Neural cell (in vitro differentiated cells): ENCODE measurements at regions not wholly inside any gene's neighbourhood (a gene's known extent, or its start where the extent isn't known, plus 50 kb on each side); places are given as distances from the start of the nearest gene placed in this dataset.

Experiments used
- H2AFZ ChIP-seq: fragments of 200-600, 300-800 bp; sonication (generic), shearing (Covaris generic); 2 replicates; pipeline ENCODE4 v1.6.0; 2014; ENCODE audit warnings: low read depth, mild to moderate bottlenecking, antibody characterized with exemption, low read length, moderate library complexity
- H3F3A ChIP-seq: fragments of 200-600 bp; shearing (Covaris generic); 2 replicates; pipeline ENCODE4 v1.6.1; 2016; ENCODE audit warnings: mild to moderate bottlenecking, moderate library complexity, mixed read lengths, antibody characterized with exemption, low read length; ENCODE audit not compliant: insufficient read depth, poor library complexity, severe bottlenecking
- H3K27ac ChIP-seq: fragments of 200-600, 300-800 bp; sonication (generic), shearing (Covaris generic); 2 replicates; pipeline ENCODE4 v1.5.1; 2014; ENCODE audit warnings: mild to moderate bottlenecking, low read length, moderate library complexity
- H3K27me3 ChIP-seq: fragments of 300-800, 200-600 bp; sonication (generic), shearing (Covaris generic); 2 replicates; pipeline ENCODE4 v1.6.0; 2014; ENCODE audit warnings: mild to moderate bottlenecking, low read depth, low read length, moderate library complexity; ENCODE audit not compliant: insufficient read depth
- H3K36me3 ChIP-seq: fragments of 300-800, 200-600 bp; sonication (generic), shearing (Covaris generic); 2 replicates; pipeline ENCODE4 v1.5.1; 2014; ENCODE audit warnings: mild to moderate bottlenecking, antibody characterized with exemption, low read length, moderate library complexity; ENCODE audit not compliant: insufficient read depth
- H3K4me2 ChIP-seq: fragments of 300-800, 200-600 bp; sonication (generic), shearing (Covaris generic); 2 replicates; pipeline ENCODE4 v1.6.0; 2014; ENCODE audit warnings: mild to moderate bottlenecking, low read length
- H3K4me3 ChIP-seq: fragments of 300-800, 200-600 bp; sonication (generic), shearing (Covaris generic); 2 replicates; pipeline ENCODE4 v1.5.1; 2014; ENCODE audit warnings: mild to moderate bottlenecking, low read length, moderate library complexity
- H3K79me2 ChIP-seq: fragments of 200-600 bp; shearing (Covaris generic); replicated peaks from 2 replicates; pipeline ENCODE4 v1.6.0; 2014; ENCODE audit warnings: mild to moderate bottlenecking, low read length, moderate library complexity; ENCODE audit not compliant: insufficient read depth
- H3K9ac ChIP-seq: fragments of 300-800, 200-600 bp; sonication (generic), shearing (Covaris generic); 2 replicates; pipeline ENCODE4 v1.6.1; 2016; ENCODE audit warnings: mild to moderate bottlenecking, low read length, mixed read lengths
- H3K9me2 ChIP-seq: fragments of 200-600 bp; shearing (Covaris generic); 2 replicates; pipeline ENCODE4 v1.6.1; 2016; ENCODE audit warnings: mild to moderate bottlenecking, low read length, mixed read lengths; ENCODE audit not compliant: insufficient read depth
- H3K9me3 ChIP-seq: fragments of 200-600, 300-800 bp; sonication (generic), shearing (Covaris generic); 2 replicates; pipeline ENCODE4 v1.6.1; 2016; ENCODE audit warnings: mild to moderate bottlenecking, mixed run types, low read length, moderate library complexity, mixed read lengths
- H4K20me1 ChIP-seq: fragments of 200-600 bp; shearing (Covaris generic); 2 replicates; pipeline ENCODE4 v1.6.1; 2016; ENCODE audit warnings: mild to moderate bottlenecking, mixed run types; ENCODE audit not compliant: insufficient read depth
- EP300 ChIP-seq: fragments of 450-650 bp; conservative IDR thresholded peaks from 2 replicates; pipeline ENCODE4 v1.6.1; 2014; ENCODE audit warnings: antibody characterized with exemption, mild to moderate bottlenecking, moderate library complexity; ENCODE audit not compliant: poor library complexity, severe bottlenecking
- EZH2 ChIP-seq: fragments of 200-600, 300-800 bp; shearing (Covaris generic), sonication (generic); IDR thresholded peaks from 2 replicates; pipeline ENCODE4 v1.6.1; 2014; ENCODE audit warnings: antibody characterized with exemption, low read length, borderline replicate concordance, mild to moderate bottlenecking; ENCODE audit not compliant: insufficient read depth, poor library complexity, severe bottlenecking
- MXI1 ChIP-seq: fragments of 450-650 bp; conservative IDR thresholded peaks from 2 replicates; pipeline ENCODE4 v1.6.1; 2014; ENCODE audit warnings: antibody characterized with exemption, mild to moderate bottlenecking; ENCODE audit not compliant: poor library complexity, severe bottlenecking
- POLR2AphosphoS5 ChIP-seq: IDR thresholded peaks from 2 replicates; pipeline ENCODE4 v1.6.1; 2012
- RAD21 ChIP-seq: fragments of 450-650 bp; conservative IDR thresholded peaks from 2 replicates; pipeline ENCODE4 v1.6.1; 2014; ENCODE audit warnings: antibody characterized with exemption, mild to moderate bottlenecking, moderate library complexity
- SMC3 ChIP-seq: fragments of 450-650 bp; conservative IDR thresholded peaks from 2 replicates; pipeline ENCODE4 v1.6.1; 2014; ENCODE audit warnings: antibody characterized with exemption, mild to moderate bottlenecking, moderate library complexity; ENCODE audit not compliant: poor library complexity
- TAF1 ChIP-seq: IDR thresholded peaks from 2 replicates; pipeline ENCODE4 v1.6.1; 2012; ENCODE audit warnings: low read depth
- TF ChIP-seq, protein P1 (sequence below): fragments of 450-650 bp; IDR thresholded peaks from 2 replicates; pipeline ENCODE4 v1.5.1; 2014; ENCODE audit warnings: antibody characterized with exemption, mild to moderate bottlenecking, moderate library complexity; ENCODE audit not compliant: poor library complexity, severe bottlenecking
- TF ChIP-seq, protein P2 (sequence below): IDR thresholded peaks from 2 replicates; pipeline ENCODE4 v1.6.1; 2012; ENCODE audit warnings: borderline replicate concordance

DNA sequence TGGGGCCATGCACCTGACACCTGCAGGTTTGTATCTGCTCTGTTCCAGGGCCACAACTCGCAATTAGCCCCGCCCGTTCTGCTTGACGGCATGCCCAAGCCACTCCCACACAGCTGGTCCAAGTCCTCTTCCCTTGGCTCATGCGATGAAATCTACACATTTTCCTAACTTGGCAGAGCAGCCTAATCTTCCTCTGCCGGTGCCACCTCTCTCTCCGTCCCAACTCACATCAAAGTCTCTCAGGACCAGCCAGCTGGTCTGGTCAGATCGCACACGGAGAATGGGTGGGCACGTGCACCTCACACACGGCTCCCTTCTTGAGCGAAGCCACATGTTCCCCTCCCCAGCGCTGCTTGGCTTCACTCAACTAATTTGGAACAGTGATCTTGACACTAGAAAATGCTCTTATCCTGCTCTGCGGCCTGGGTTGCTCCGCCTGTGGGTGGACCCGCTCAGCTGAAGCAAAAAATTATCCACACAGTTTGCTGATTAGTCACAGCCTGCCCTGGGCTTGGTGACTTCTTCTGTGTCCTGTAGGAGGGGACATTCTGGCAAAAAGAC is 176.7 kb downstream of the NRP2 start:
- Histone ChIP-seq H3K9ac (no peak overlapping the region), H3K9me2 (no peaks in the 10 kb centered on the region), H3K27ac (no peak overlapping the region), H3K9me3 (no peaks in the 10 kb centered on the region), H3K79me2 (no peaks in the 10 kb centered on the region), H3K27me3 (no peaks in the 10 kb centered on the region), H3K4me3 (no peak overlapping the region), H3K4me2 (no peak overlapping the region), H2AFZ (no peak overlapping the region), H3F3A (no peaks in the 10 kb centered on the region), H3K36me3 (no peaks in the 10 kb centered on the region), H4K20me1 (no peaks in the 10 kb centered on the region)
- TF ChIP-seq RAD21 (no peak), MXI1 (no peak), SMC3 (no peak), EP300 (no peak), TAF1 (no peak), POLR2AphosphoS5 (no peak)
- TF ChIP-seq, protein P1, sequence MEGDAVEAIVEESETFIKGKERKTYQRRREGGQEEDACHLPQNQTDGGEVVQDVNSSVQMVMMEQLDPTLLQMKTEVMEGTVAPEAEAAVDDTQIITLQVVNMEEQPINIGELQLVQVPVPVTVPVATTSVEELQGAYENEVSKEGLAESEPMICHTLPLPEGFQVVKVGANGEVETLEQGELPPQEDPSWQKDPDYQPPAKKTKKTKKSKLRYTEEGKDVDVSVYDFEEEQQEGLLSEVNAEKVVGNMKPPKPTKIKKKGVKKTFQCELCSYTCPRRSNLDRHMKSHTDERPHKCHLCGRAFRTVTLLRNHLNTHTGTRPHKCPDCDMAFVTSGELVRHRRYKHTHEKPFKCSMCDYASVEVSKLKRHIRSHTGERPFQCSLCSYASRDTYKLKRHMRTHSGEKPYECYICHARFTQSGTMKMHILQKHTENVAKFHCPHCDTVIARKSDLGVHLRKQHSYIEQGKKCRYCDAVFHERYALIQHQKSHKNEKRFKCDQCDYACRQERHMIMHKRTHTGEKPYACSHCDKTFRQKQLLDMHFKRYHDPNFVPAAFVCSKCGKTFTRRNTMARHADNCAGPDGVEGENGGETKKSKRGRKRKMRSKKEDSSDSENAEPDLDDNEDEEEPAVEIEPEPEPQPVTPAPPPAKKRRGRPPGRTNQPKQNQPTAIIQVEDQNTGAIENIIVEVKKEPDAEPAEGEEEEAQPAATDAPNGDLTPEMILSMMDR, result no peak
- TF ChIP-seq, protein P2, sequence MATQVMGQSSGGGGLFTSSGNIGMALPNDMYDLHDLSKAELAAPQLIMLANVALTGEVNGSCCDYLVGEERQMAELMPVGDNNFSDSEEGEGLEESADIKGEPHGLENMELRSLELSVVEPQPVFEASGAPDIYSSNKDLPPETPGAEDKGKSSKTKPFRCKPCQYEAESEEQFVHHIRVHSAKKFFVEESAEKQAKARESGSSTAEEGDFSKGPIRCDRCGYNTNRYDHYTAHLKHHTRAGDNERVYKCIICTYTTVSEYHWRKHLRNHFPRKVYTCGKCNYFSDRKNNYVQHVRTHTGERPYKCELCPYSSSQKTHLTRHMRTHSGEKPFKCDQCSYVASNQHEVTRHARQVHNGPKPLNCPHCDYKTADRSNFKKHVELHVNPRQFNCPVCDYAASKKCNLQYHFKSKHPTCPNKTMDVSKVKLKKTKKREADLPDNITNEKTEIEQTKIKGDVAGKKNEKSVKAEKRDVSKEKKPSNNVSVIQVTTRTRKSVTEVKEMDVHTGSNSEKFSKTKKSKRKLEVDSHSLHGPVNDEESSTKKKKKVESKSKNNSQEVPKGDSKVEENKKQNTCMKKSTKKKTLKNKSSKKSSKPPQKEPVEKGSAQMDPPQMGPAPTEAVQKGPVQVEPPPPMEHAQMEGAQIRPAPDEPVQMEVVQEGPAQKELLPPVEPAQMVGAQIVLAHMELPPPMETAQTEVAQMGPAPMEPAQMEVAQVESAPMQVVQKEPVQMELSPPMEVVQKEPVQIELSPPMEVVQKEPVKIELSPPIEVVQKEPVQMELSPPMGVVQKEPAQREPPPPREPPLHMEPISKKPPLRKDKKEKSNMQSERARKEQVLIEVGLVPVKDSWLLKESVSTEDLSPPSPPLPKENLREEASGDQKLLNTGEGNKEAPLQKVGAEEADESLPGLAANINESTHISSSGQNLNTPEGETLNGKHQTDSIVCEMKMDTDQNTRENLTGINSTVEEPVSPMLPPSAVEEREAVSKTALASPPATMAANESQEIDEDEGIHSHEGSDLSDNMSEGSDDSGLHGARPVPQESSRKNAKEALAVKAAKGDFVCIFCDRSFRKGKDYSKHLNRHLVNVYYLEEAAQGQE, result no peak

DNA sequence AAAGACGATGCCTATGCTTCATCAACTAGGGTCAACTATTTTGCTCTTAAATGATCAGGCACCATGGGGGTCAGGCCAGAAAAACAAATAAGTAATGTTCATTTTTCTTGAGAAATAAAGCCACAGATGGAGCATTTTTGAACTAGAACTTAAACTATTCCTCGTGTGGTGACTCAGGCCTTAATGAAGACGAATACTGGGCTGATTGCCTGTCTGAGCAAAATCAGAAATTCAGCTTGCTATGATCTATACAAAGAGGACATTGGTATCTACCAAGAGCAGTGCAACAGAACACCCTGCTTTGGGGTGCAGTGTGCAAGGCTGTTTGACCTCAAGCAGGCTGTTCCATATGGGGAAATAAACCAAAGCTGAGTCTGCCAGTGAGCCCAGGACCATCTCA is 176.0 kb downstream of the NRP2 start:
- Histone ChIP-seq H3K27ac (no peak overlapping the region), H3K36me3 (no peaks in the 10 kb centered on the region), H3F3A (no peaks in the 10 kb centered on the region), H3K9ac (no peak overlapping the region), H3K4me3 (no peak overlapping the region), H3K9me3 (no peaks in the 10 kb centered on the region), H3K9me2 (no peaks in the 10 kb centered on the region), H4K20me1 (no peaks in the 10 kb centered on the region), H3K4me2 (no peak overlapping the region), H2AFZ (no peak overlapping the region), H3K27me3 (no peaks in the 10 kb centered on the region), H3K79me2 (no peaks in the 10 kb centered on the region)
- no peak for TF ChIP-seq EZH2
- TF ChIP-seq TAF1, result no peak
- no peak for TF ChIP-seq RAD21
- no peak for TF ChIP-seq POLR2AphosphoS5
- TF ChIP-seq, protein P1, result no peak
- TF ChIP-seq MXI1, result no peak
- no peak for TF ChIP-seq SMC3
- no peak for TF ChIP-seq EP300
- TF ChIP-seq, protein P2, result no peak
